ENCODE measurements at regions not wholly inside any gene's neighbourhood (a gene's known extent, or its start where the extent isn't known, plus 50 kb on each side); places are given as distances from the start of the nearest gene placed in this dataset.

DNA sequence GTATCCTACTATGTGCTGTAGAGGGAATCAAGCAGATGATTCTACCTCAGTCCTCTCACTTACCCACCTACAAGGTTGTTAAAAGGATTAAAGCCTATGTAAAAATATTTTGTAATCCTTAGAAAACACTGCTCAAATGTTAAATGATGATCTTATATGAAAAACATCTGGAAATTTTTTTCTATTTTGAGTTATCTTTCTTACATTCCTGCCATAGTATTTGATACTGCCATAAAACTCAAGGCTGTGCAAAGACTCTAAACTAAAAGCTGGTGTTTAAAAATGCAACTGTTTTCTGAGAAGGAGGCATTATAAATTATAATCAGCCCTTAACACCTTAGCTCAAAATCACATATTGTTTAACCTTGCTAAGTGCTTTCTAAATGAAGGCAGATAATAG lies 474.2 kb downstream of the PRELID2 start:
- H3K4me3 ChIP-seq (ENCODE audit: low read length) = no peak overlapping the region
- DNase-seq (ENCODE audit: low read depth) = peak; percentile 56
- TF ChIP-seq, protein P1, sequence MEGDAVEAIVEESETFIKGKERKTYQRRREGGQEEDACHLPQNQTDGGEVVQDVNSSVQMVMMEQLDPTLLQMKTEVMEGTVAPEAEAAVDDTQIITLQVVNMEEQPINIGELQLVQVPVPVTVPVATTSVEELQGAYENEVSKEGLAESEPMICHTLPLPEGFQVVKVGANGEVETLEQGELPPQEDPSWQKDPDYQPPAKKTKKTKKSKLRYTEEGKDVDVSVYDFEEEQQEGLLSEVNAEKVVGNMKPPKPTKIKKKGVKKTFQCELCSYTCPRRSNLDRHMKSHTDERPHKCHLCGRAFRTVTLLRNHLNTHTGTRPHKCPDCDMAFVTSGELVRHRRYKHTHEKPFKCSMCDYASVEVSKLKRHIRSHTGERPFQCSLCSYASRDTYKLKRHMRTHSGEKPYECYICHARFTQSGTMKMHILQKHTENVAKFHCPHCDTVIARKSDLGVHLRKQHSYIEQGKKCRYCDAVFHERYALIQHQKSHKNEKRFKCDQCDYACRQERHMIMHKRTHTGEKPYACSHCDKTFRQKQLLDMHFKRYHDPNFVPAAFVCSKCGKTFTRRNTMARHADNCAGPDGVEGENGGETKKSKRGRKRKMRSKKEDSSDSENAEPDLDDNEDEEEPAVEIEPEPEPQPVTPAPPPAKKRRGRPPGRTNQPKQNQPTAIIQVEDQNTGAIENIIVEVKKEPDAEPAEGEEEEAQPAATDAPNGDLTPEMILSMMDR (conservative IDR thresholded peaks at IDR 0.05; ENCODE audit: low read length) = no peak

DNA sequence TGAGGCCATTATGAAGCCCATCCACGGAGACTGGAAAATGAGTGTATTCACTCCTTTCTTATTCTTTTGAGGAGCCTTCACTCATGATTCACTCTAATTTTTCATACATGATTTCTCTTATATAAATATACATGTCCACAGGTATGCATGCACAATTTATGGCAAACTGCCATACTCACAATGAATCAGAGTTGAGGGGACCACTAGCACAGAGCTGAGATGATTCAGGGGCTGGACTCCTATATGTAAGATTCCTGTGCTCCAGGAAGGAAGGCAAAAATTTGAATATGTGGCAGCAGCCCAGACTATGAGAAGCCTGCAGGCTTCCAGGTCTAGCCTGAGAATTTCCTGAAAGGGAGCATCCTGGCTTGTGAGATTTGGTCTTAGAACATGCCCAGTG lies 484.6 kb downstream of the PRELID2 start:
- TF ChIP-seq, protein P1 (conservative IDR thresholded peaks at IDR 0.05; ENCODE audit: low read length) = no peak
- no peak overlapping the region for H3K4me3 ChIP-seq (ENCODE audit: low read length)
- peak; percentile 22 for DNase-seq (ENCODE audit: low read depth)

DNA sequence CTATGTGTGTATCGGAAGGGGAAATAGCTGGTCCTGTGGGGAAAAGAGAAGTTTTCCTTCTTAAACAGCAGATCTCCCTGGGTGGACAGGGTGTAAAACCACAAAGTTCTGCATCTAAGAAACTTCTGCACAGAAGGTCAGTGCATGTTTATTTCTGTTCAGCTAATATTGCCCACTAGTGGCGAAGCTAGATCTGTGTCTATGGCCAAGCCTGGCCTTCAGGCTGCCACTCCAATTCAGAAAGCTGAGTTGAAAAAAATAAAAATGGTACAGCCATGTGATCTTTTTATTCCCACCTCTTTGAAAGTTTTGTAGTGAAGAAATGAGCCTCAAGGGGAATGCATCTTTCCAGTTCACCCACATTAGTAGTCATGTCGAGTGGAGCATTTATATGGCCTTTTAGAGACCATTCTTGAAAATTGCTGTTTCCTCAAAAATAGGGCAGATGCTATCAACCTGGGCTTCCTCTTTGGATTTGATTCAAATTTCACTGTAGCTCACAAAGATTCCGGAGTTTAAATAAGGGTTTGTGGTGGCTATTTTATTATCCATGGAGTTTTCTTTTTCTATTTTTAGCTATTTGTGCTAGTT lies 488.0 kb downstream of the PRELID2 start:
- DNase-seq (ENCODE audit: low read depth) = peak; percentile 59
- TF ChIP-seq, protein P1 (conservative IDR thresholded peaks at IDR 0.05; ENCODE audit: low read length) = peak; percentile 78
- H3K4me3 ChIP-seq (ENCODE audit: low read length) = no peak overlapping the region

DNA sequence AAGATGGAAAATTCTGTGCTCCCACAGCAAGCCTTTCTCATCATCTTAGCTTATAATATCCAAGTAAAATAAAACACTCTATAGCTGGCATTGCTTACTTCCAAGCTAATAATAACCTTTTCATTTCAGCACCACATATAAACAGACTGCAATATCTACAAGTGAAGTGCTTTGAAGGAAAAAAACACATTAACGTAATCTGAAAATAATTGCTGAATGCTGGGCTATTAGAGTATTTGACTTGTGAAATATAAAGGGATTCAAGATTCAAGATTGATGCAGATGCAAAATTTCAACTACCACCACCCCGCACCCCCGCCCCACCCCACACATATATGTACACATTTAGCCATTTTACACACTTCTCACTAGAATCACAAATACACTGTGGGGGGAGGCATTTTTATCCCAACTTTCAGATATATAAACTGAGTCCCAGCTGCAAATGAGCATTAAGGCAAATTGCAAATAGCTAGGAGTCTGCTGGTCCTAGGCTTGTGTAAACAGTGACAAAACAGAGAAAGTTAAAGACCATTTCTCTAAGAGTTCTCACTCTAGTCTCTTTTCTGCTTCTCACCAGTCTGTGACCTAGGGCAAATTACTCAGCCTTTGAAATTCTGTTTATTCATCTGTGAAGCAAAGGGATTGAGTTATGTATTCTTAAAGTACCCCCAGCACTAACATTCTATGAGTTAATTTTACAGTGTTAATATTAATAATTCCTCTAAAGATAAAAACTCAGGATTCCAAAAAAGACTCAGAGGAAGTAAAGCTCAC lies 489.4 kb downstream of the PRELID2 start:
- TF ChIP-seq, protein P1 (conservative IDR thresholded peaks at IDR 0.05; ENCODE audit: low read length) = no peak
- H3K4me3 ChIP-seq (ENCODE audit: low read length) = no peak overlapping the region
- no peak for DNase-seq (ENCODE audit: low read depth)

DNA sequence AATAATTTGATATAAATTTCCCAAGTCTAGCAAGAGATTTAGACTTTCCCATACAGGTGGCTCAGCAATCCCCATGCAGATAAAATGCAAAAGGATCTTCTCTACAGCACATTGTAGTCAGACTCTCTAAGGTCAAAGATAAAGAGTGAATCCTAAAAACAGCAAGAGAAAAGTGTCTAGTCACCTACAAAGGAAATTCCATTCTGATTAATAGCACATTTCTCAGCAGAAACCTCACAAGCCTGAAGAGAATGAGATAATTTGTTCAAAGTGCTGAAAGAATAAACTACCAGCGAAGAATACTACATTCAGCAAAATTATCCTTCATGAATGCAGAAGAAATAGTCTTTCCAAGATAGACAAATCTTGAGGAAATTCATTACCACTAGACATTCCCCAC lies 493.3 kb downstream of the PRELID2 start:
- H3K4me3 ChIP-seq (ENCODE audit: low read length) = no peak overlapping the region
- TF ChIP-seq, protein P1 (conservative IDR thresholded peaks at IDR 0.05; ENCODE audit: low read length) = no peak
- no peak for DNase-seq (ENCODE audit: low read depth)

DNA sequence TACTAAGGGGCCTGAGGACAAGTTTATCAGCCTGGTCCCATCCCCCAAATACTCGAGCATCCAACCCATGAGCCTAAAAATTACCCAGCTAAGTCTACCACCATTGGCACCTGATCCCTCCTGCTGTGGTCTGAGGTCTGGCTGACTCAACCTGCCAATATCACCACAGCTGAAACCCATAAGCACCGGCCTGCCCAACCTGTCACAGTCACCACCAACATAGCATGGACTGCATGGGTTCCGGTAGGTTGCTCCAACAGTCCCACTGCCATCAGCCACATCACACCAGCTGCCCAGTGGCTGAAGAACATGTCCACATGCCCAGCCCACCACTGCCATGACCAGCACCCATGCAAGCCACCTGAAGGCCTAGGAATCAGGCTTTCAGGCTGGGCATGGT lies 495.0 kb downstream of the PRELID2 start:
- no peak for DNase-seq (ENCODE audit: low read depth)
- TF ChIP-seq, protein P1 (conservative IDR thresholded peaks at IDR 0.05; ENCODE audit: low read length) = no peak
- H3K4me3 ChIP-seq (ENCODE audit: low read length) = no peak overlapping the region

Measured in AG10803 (cell line).